H9 (cell line): ENCODE measurements at regions not wholly inside any gene's neighbourhood (a gene's known extent, or its start where the extent isn't known, plus 50 kb on each side); places are given as distances from the start of the nearest gene placed in this dataset.
A peak's percentile ranks its signal among the peaks of the same experiment; 100 is the strongest.

Experiments used
- DNase-seq: peaks from one replicate; pipeline ENCODE4 v3.0.0-alpha.2; 2017
- H2AFZ ChIP-seq: one replicate; pipeline ENCODE4 v1.6.1; 2013; ENCODE audit warnings: mild to moderate bottlenecking, low read length, control low read depth, moderate library complexity
- H2AK5ac ChIP-seq: 2 replicates; pipeline ENCODE4 v1.6.1; 2013; ENCODE audit warnings: low read length, control low read depth, mixed read lengths; ENCODE audit not compliant: insufficient read length
- H2BK120ac ChIP-seq: one replicate; pipeline ENCODE4 v1.6.1; 2013; ENCODE audit warnings: low read depth, mild to moderate bottlenecking, low read length, control low read depth, inconsistent platforms; ENCODE audit not compliant: poor library complexity, severe bottlenecking
- H2BK12ac ChIP-seq: 2 replicates; pipeline ENCODE4 v1.6.1; 2013; ENCODE audit warnings: low read length, control low read depth, mixed read lengths, low read depth; ENCODE audit not compliant: insufficient read length
- H2BK15ac ChIP-seq: 2 replicates; pipeline ENCODE4 v1.6.1; 2013; ENCODE audit warnings: low read depth, low read length, control low read depth
- H2BK20ac ChIP-seq: one replicate; pipeline ENCODE4 v1.6.1; 2013; ENCODE audit warnings: low read depth, mild to moderate bottlenecking, low read length, control low read depth, inconsistent platforms; ENCODE audit not compliant: poor library complexity, severe bottlenecking
- H2BK5ac ChIP-seq: 2 replicates; pipeline ENCODE4 v1.6.1; 2013; ENCODE audit warnings: low read length, control low read depth, mixed read lengths; ENCODE audit not compliant: insufficient read length
- H3K14ac ChIP-seq: 2 replicates; pipeline ENCODE4 v1.6.1; 2013; ENCODE audit warnings: low read length, control low read depth; ENCODE audit not compliant: insufficient read depth
- H3K18ac ChIP-seq: 2 replicates; pipeline ENCODE4 v1.6.1; 2013; ENCODE audit warnings: low read depth, mild to moderate bottlenecking, mixed read lengths, low read length, control low read depth; ENCODE audit not compliant: insufficient read length
- H3K23ac ChIP-seq: 2 replicates; pipeline ENCODE4 v1.6.1; 2013; ENCODE audit warnings: low read length, control low read depth, mixed read lengths, low read depth; ENCODE audit not compliant: insufficient read length
- H3K23me2 ChIP-seq: 2 replicates; pipeline ENCODE4 v1.6.1; 2013; ENCODE audit warnings: low read depth, mild to moderate bottlenecking, mixed read lengths, low read length, control low read depth; ENCODE audit not compliant: insufficient read length, poor library complexity, severe bottlenecking
- H3K27ac ChIP-seq: 2 replicates; pipeline ENCODE4 v1.5.1; 2013; ENCODE audit warnings: low read length, control low read depth, mixed read lengths, low read depth; ENCODE audit not compliant: insufficient read length
- H3K27me3 ChIP-seq: 2 replicates; pipeline ENCODE4 v1.6.1; 2013; ENCODE audit warnings: low read length, control low read depth, inconsistent platforms; ENCODE audit not compliant: insufficient read depth
- H3K4ac ChIP-seq: 2 replicates; pipeline ENCODE4 v1.6.1; 2013; ENCODE audit warnings: low read depth, mild to moderate bottlenecking, control low read depth, inconsistent platforms, low read length, moderate library complexity
- H3K4me1 ChIP-seq: 2 replicates; pipeline ENCODE4 v1.6.1; 2013; ENCODE audit warnings: low read length, control low read depth, inconsistent platforms; ENCODE audit not compliant: insufficient read depth
- H3K4me2 ChIP-seq: 2 replicates; pipeline ENCODE4 v1.6.1; 2013; ENCODE audit warnings: low read length, control low read depth, mixed read lengths; ENCODE audit not compliant: insufficient read length, insufficient read depth
- H3K56ac ChIP-seq: 2 replicates; pipeline ENCODE4 v1.6.1; 2013; ENCODE audit warnings: low read depth, mild to moderate bottlenecking, mixed read lengths, low read length, control low read depth; ENCODE audit not compliant: insufficient read length
- H3K79me1 ChIP-seq: 2 replicates; pipeline ENCODE4 v1.6.1; 2013; ENCODE audit warnings: low read depth, mild to moderate bottlenecking, moderate library complexity, low read length, control low read depth, inconsistent platforms; ENCODE audit not compliant: insufficient read depth, poor library complexity, severe bottlenecking
- H3K79me2 ChIP-seq: 2 replicates; pipeline ENCODE4 v1.6.1; 2013; ENCODE audit warnings: low read length, control low read depth, inconsistent platforms; ENCODE audit not compliant: insufficient read depth
- H3K9ac ChIP-seq: 2 replicates; pipeline ENCODE4 v1.6.1; 2013; ENCODE audit warnings: low read length, control low read depth, mixed read lengths; ENCODE audit not compliant: insufficient read length; ENCODE audit errors: extremely low read depth
- H3K9me3 ChIP-seq: one replicate; pipeline ENCODE4 v1.6.1; 2013; ENCODE audit warnings: low read depth, low read length, inconsistent platforms; ENCODE audit not compliant: control insufficient read depth
- H3T11ph ChIP-seq: one replicate; pipeline ENCODE4 v1.6.1; 2013; ENCODE audit warnings: mild to moderate bottlenecking, low read length, control low read depth, inconsistent platforms
- H4K20me1 ChIP-seq: one replicate; pipeline ENCODE4 v1.6.1; 2013; ENCODE audit not compliant: control insufficient read depth, insufficient read length, insufficient read depth
- H4K5ac ChIP-seq: 2 replicates; pipeline ENCODE4 v1.6.1; 2013; ENCODE audit warnings: low read depth, mild to moderate bottlenecking, mixed read lengths, low read length, control low read depth; ENCODE audit not compliant: insufficient read length
- H4K8ac ChIP-seq: replicated peaks from 2 replicates; pipeline ENCODE4 v1.6.1; 2013; ENCODE audit warnings: low read length, control low read depth, mixed read lengths, low read depth; ENCODE audit not compliant: insufficient read length
- H4K91ac ChIP-seq: 2 replicates; pipeline ENCODE4 v1.6.1; 2013; ENCODE audit warnings: low read depth, mild to moderate bottlenecking, moderate library complexity, mixed read lengths, low read length, control low read depth; ENCODE audit not compliant: insufficient read length
- H3K27ac Mint-ChIP-seq, 3 experiments: 2 replicates in 2 of 3; 3 replicates in 1 of 3; pipeline ENCODE4 v1.8.0; 2020 to 2021; ENCODE audit warnings: mixed read lengths in 3 of 3, mild to moderate bottlenecking in 1 of 3, moderate library complexity in 1 of 3
- H3K27me3 Mint-ChIP-seq: 2 replicates; pipeline ENCODE4 v1.8.0; 2021; ENCODE audit warnings: low read depth, mild to moderate bottlenecking, moderate library complexity, mixed read lengths
- H3K36me3 Mint-ChIP-seq, 3 experiments: 2 replicates in 2 of 3; 3 replicates in 1 of 3; pipeline ENCODE4 v1.8.0; 2020 to 2021; ENCODE audit warnings: low read depth in 3 of 3, mixed read lengths in 3 of 3; ENCODE audit not compliant: insufficient read depth in 1 of 3
- H3K4me1 Mint-ChIP-seq, 2 experiments: 2 replicates each; pipeline ENCODE4 v1.8.0; 2020; ENCODE audit warnings: mixed read lengths in 2 of 2
- H3K4me3 Mint-ChIP-seq, 2 experiments: 2 replicates in 1 of 2; 3 replicates in 1 of 2; pipeline ENCODE4 v1.8.0; 2020 to 2021; ENCODE audit warnings: mild to moderate bottlenecking in 2 of 2, mixed read lengths in 2 of 2, moderate library complexity in 1 of 2
- H3K9me3 Mint-ChIP-seq, 2 experiments: 2 replicates in 1 of 2; 3 replicates in 1 of 2; pipeline ENCODE4 v1.8.0; 2020; ENCODE audit warnings: mild to moderate bottlenecking in 2 of 2, mixed read lengths in 2 of 2, moderate library complexity in 1 of 2
- TF ChIP-seq, protein P1 (sequence below): fragments of 200-600 bp; sonication (generic); conservative IDR thresholded peaks from 3 replicates; pipeline ENCODE4 v1.8.0; 2021; ENCODE audit warnings: antibody characterized with exemption, mild to moderate bottlenecking

DNA sequence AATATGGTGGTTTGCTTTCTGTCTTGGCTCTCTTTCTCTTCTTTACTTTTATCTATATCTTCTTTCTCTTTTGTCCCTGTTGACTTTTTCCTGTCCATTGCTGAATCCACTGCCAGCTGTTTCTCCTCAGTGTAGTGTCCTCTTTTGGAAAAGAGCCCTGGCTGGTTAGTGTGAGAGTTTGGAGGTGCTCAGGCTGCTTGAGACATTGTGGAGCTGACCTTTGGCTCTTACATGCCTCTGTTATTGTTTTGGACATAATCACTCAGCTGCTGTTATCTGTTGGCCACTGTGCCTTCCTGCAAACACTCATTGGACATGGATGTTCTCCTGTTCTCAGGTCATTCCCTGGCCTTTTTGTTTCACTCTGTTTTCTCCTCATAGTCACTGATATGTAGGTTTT lies 295.4 kb upstream of the RIOK2 start:
- Histone ChIP-seq H4K5ac (no peak overlapping the region), H3K9me3 (no peaks in the 10 kb centered on the region), H3K27me3 (no peaks in the 10 kb centered on the region), H4K8ac (no peak overlapping the region), H2BK12ac (no peak overlapping the region), H3K79me1 (no peaks in the 10 kb centered on the region), H3K4ac (no peak overlapping the region), H3K23me2 (no peaks in the 10 kb centered on the region), H3K56ac (no peak overlapping the region), H4K91ac (no peak overlapping the region), H2BK15ac (no peak overlapping the region), H3K23ac (no peak overlapping the region), H2AFZ (no peak overlapping the region), H3K27ac (no peak overlapping the region), H3T11ph (no peak overlapping the region), H3K14ac (no peak overlapping the region), H2BK120ac (no peak overlapping the region), H2BK5ac (no peak overlapping the region), H3K4me1 (no peaks in the 10 kb centered on the region), H3K18ac (no peak overlapping the region), H2AK5ac (no peak overlapping the region), H3K9ac (no peak overlapping the region), H3K4me2 (no peak overlapping the region), H2BK20ac (no peak overlapping the region), H4K20me1 (no peaks in the 10 kb centered on the region), H3K79me2 (no peaks in the 10 kb centered on the region)
- Mint-ChIP-seq H3K27ac (peak overlapping the region; percentile 16 to 61 (median 21); a peak in 2 of 7 replicates), H3K27me3 (no peaks in the 10 kb centered on the region), H3K9me3 (no peaks in the 10 kb centered on the region), H3K36me3 (no peaks in the 10 kb centered on the region), H3K4me1 (no peaks in the 10 kb centered on the region), H3K4me3 (no peak overlapping the region)
- TF ChIP-seq, protein P1, sequence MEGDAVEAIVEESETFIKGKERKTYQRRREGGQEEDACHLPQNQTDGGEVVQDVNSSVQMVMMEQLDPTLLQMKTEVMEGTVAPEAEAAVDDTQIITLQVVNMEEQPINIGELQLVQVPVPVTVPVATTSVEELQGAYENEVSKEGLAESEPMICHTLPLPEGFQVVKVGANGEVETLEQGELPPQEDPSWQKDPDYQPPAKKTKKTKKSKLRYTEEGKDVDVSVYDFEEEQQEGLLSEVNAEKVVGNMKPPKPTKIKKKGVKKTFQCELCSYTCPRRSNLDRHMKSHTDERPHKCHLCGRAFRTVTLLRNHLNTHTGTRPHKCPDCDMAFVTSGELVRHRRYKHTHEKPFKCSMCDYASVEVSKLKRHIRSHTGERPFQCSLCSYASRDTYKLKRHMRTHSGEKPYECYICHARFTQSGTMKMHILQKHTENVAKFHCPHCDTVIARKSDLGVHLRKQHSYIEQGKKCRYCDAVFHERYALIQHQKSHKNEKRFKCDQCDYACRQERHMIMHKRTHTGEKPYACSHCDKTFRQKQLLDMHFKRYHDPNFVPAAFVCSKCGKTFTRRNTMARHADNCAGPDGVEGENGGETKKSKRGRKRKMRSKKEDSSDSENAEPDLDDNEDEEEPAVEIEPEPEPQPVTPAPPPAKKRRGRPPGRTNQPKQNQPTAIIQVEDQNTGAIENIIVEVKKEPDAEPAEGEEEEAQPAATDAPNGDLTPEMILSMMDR: no peak
- no peak for DNase-seq
